ENCODE measurements at regions not wholly inside any gene's neighbourhood (a gene's known extent, or its start where the extent isn't known, plus 50 kb on each side); places are given as distances from the start of the nearest gene placed in this dataset.

DNA sequence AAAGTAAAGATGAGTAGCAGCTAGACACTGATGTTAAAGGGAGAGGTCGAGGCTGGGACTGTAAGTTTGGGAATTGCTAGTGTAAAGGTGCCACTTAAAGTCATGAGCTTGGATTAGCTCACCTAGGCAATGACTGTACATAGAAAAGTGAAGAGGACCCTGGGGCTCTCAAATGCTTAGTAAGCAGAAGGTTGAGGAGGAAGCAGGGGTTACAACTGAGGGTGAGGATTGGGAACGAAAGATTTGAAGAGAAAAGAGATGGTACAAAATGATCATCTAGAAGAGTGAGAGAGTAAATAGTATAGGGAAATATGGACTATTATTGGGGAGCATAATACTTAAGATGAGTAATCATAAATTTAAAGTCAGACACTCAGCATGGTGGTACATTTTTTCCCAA, 63.1 kb upstream of the TNFSF4 start:
- TF ChIP-seq, protein P1, sequence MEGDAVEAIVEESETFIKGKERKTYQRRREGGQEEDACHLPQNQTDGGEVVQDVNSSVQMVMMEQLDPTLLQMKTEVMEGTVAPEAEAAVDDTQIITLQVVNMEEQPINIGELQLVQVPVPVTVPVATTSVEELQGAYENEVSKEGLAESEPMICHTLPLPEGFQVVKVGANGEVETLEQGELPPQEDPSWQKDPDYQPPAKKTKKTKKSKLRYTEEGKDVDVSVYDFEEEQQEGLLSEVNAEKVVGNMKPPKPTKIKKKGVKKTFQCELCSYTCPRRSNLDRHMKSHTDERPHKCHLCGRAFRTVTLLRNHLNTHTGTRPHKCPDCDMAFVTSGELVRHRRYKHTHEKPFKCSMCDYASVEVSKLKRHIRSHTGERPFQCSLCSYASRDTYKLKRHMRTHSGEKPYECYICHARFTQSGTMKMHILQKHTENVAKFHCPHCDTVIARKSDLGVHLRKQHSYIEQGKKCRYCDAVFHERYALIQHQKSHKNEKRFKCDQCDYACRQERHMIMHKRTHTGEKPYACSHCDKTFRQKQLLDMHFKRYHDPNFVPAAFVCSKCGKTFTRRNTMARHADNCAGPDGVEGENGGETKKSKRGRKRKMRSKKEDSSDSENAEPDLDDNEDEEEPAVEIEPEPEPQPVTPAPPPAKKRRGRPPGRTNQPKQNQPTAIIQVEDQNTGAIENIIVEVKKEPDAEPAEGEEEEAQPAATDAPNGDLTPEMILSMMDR (conservative IDR thresholded peaks at IDR 0.05 in 1 of 2, IDR thresholded peaks at IDR 0.05 in 1 of 2; ENCODE audit: low read depth in 1 of 2, low read length in 2 of 2): no peak
- TF ChIP-seq EZH2 (IDR thresholded peaks at IDR 0.05; ENCODE audit: low read length, missing control alignments): no peak

Data from fibroblast of lung (primary cell).